CD14-positive monocyte (primary cell): ENCODE measurements at regions not wholly inside any gene's neighbourhood (a gene's known extent, or its start where the extent isn't known, plus 50 kb on each side); places are given as distances from the start of the nearest gene placed in this dataset.

ENCODE experiments used
- DNase-seq, 3 donors: peaks; one replicate each; pipeline ENCODE4 v3.0.0-alpha.2; 2011 to 2022
- H2AFZ ChIP-seq: 2 replicates; pipeline ENCODE4 v1.6.0; 2012; ENCODE audit warnings: mild to moderate bottlenecking, low read depth, low read length, inconsistent platforms; ENCODE audit not compliant: insufficient read depth, poor library complexity, severe bottlenecking
- H3K27ac ChIP-seq, 2 donors: 1 replicate in 1 of 2; 2 replicates in 1 of 2; pipeline ENCODE4 v1.5.1; 2012 to 2013; ENCODE audit warnings: low read length in 2 of 2, control low read depth in 1 of 2, inconsistent platforms in 1 of 2, low read depth in 1 of 2, mild to moderate bottlenecking in 1 of 2
- H3K27me3 ChIP-seq, 2 donors: one replicate each; pipeline versions ENCODE4 v1.6.0 to v1.6.1; 2011 to 2013; ENCODE audit warnings: low read length in 2 of 2; ENCODE audit not compliant: control insufficient read depth in 2 of 2, insufficient read depth in 2 of 2
- H3K36me3 ChIP-seq, 2 donors: replicated peaks in 1 of 2; 1 replicate in 1 of 2; 2 replicates in 1 of 2; pipeline versions ENCODE4 v1.5.1 to v1.6.1; 2012 to 2013; ENCODE audit warnings: low read length in 2 of 2, control low read depth in 1 of 2, inconsistent platforms in 1 of 2, mild to moderate bottlenecking in 1 of 2; ENCODE audit not compliant: insufficient read depth in 2 of 2, control insufficient read depth in 1 of 2
- H3K4me1 ChIP-seq, 2 donors: 1 replicate in 1 of 2; 2 replicates in 1 of 2; pipeline versions ENCODE4 v1.5.1 to v1.6.1; 2012 to 2013; ENCODE audit warnings: low read length in 2 of 2, control low read depth in 1 of 2, inconsistent platforms in 1 of 2, mild to moderate bottlenecking in 1 of 2, moderate library complexity in 1 of 2; ENCODE audit not compliant: insufficient read depth in 2 of 2, control insufficient read depth in 1 of 2
- H3K4me2 ChIP-seq: replicated peaks from 2 replicates; pipeline ENCODE3; 2012; ENCODE audit warnings: low read length, moderate library complexity, mild to moderate bottlenecking; ENCODE audit not compliant: poor library complexity, severe bottlenecking; ENCODE audit errors: extremely low read depth
- H3K4me3 ChIP-seq, 3 experiments: fragments of 200-600 bp in 1 of 3; sonication (generic) in 1 of 3; replicated peaks in 1 of 3; 1 replicate in 2 of 3; 2 replicates in 1 of 3; pipeline ENCODE4 v1.5.1; 2011 to 2013; ENCODE audit warnings: low read length in 3 of 3, mild to moderate bottlenecking in 3 of 3, control low read depth in 2 of 3, low read depth in 2 of 3, inconsistent platforms in 1 of 3, moderate library complexity in 1 of 3
- H3K79me2 ChIP-seq: 2 replicates; pipeline ENCODE4 v1.6.0; 2012; ENCODE audit warnings: mild to moderate bottlenecking, control low read depth, inconsistent platforms, low read length, moderate library complexity; ENCODE audit not compliant: insufficient read depth
- H3K9ac ChIP-seq: 2 replicates; pipeline ENCODE4 v1.6.0; 2017; ENCODE audit warnings: low read length, mild to moderate bottlenecking; ENCODE audit not compliant: insufficient read depth, poor library complexity, severe bottlenecking
- H3K9me3 ChIP-seq, 2 donors: replicated peaks in 1 of 2; 1 replicate in 1 of 2; 2 replicates in 1 of 2; pipeline versions ENCODE4 v1.5.1 to v1.6.1; 2012 to 2013; ENCODE audit warnings: low read length in 2 of 2, control low read depth in 1 of 2; ENCODE audit not compliant: control insufficient read depth in 1 of 2, insufficient read depth in 1 of 2
- H4K20me1 ChIP-seq: 2 replicates; pipeline ENCODE4 v1.6.0; 2012; ENCODE audit warnings: mild to moderate bottlenecking, low read length, control low read depth, moderate library complexity; ENCODE audit not compliant: insufficient read depth
- H3K27ac Mint-ChIP-seq, 7 donors: one replicate each; pipeline ENCODE4 v1.8.0; 2020; ENCODE audit warnings: mild to moderate bottlenecking in 7 of 7, mixed read lengths in 7 of 7, moderate library complexity in 6 of 7, inconsistent platforms in 2 of 7
- H3K27me3 Mint-ChIP-seq, 3 donors: one replicate each; pipeline ENCODE4 v1.8.0; 2021 to 2022; ENCODE audit warnings: low read depth in 3 of 3, mild to moderate bottlenecking in 3 of 3, mixed read lengths in 3 of 3, moderate library complexity in 3 of 3, inconsistent platforms in 1 of 3
- H3K36me3 Mint-ChIP-seq, 2 donors: one replicate each; pipeline ENCODE4 v1.8.0; 2020; ENCODE audit warnings: mixed read lengths in 2 of 2, inconsistent platforms in 1 of 2, mild to moderate bottlenecking in 1 of 2
- H3K4me1 Mint-ChIP-seq: one replicate; pipeline ENCODE4 v1.8.0; 2020; ENCODE audit warnings: mild to moderate bottlenecking, mixed read lengths
- H3K4me3 Mint-ChIP-seq, 2 donors: one replicate each; pipeline ENCODE4 v1.8.0; 2020; ENCODE audit warnings: mild to moderate bottlenecking in 2 of 2, mixed read lengths in 2 of 2, moderate library complexity in 1 of 2
- H3K9me3 Mint-ChIP-seq, 7 donors: one replicate each; pipeline ENCODE4 v1.8.0; 2020 to 2022; ENCODE audit warnings: mixed read lengths in 7 of 7, mild to moderate bottlenecking in 6 of 7, moderate library complexity in 6 of 7, inconsistent platforms in 2 of 7
- CTCF ChIP-seq: fragments of 200-600 bp; IDR thresholded peaks from one replicate; pipeline ENCODE4 v1.8.0; 2022; ENCODE audit warnings: antibody characterized with exemption, mild to moderate bottlenecking
- WGBS: methylation state at CpG from one replicate; pipeline ENCODE4 v1.1.5; 2013; ENCODE audit warnings: missing lambda C conversion rate; ENCODE audit not compliant: insufficient coverage; 5-methylcytosine and 5-hydroxymethylcytosine counted together
- intact Hi-C, 2 donors: fragments of 100-400 bp; cut with micrococcal nuclease; formaldehyde crosslinking; loops; one replicate each; pipeline versions ENCODE4 v1.15.0 to v1.15.1; 2023

- Mint-ChIP-seq H3K36me3 (no peaks in the 10 kb centered on the region), H3K27ac (no peak overlapping the region), H3K4me1 (no peaks in the 10 kb centered on the region), H3K9me3 (peaks cover 0 to 5% (median 0%) of the 10 kb centered on the region in 7 donors), H3K27me3 (peaks cover 3 to 5% (median 4%) of the 10 kb centered on the region in 3 donors), H3K4me3 (no peak overlapping the region)
- Histone ChIP-seq H3K4me2 (no peak overlapping the region), H3K27ac (no peak overlapping the region), H3K4me1 (no peaks in the 10 kb centered on the region), H3K9ac (no peak overlapping the region), H3K27me3 (no peaks in the 10 kb centered on the region), H3K4me3 (no peak overlapping the region), H4K20me1 (no peaks in the 10 kb centered on the region), H2AFZ (no peak overlapping the region), H3K9me3 (no peaks in the 10 kb centered on the region), H3K36me3 (no peaks in the 10 kb centered on the region), H3K79me2 (no peaks in the 10 kb centered on the region)
- no peak for DNase-seq
- intact Hi-C loops, result no loop called here
- no peak for TF ChIP-seq CTCF
- no CpG with 5 or more reads among the region's 3 CpGs for WGBS
Observed at GRCh38 chr18:2412281-2412680, 159.0 kb downstream of the METTL4 start.

GRCh38 chr18:2412996-2413751 lies 158.1 kb downstream of the METTL4 start:
- no peak for TF ChIP-seq CTCF
- no peaks in the 10 kb centered on the region for H4K20me1 ChIP-seq
- H3K4me1 ChIP-seq, result no peaks in the 10 kb centered on the region
- H3K4me2 ChIP-seq, result no peak overlapping the region
- Mint-ChIP-seq H3K27me3 (peaks cover 3 to 5% (median 4%) of the 10 kb centered on the region in 3 donors), H3K9me3 (peaks cover 0 to 5% (median 0%) of the 10 kb centered on the region in 7 donors), H3K4me1 (no peaks in the 10 kb centered on the region), H3K27ac (no peak overlapping the region), H3K4me3 (no peak overlapping the region), H3K36me3 (no peaks in the 10 kb centered on the region)
- WGBS, result 90% methylated on average over 3 of the region's 9 CpGs
- DNase-seq, result no peak
- no peak overlapping the region for H3K4me3 ChIP-seq
- H2AFZ ChIP-seq, result no peak overlapping the region
- intact Hi-C loops, result no loop called here
- H3K27ac ChIP-seq, result no peak overlapping the region
- H3K27me3 ChIP-seq, result no peaks in the 10 kb centered on the region
- no peaks in the 10 kb centered on the region for H3K36me3 ChIP-seq
- H3K79me2 ChIP-seq, result no peaks in the 10 kb centered on the region
- no peak overlapping the region for H3K9ac ChIP-seq
- no peaks in the 10 kb centered on the region for H3K9me3 ChIP-seq
